Hepatocyte (in vitro differentiated cells): ENCODE measurements at regions not wholly inside any gene's neighbourhood (a gene's known extent, or its start where the extent isn't known, plus 50 kb on each side); places are given as distances from the start of the nearest gene placed in this dataset.

Experiments
- DNase-seq: peaks from one replicate; pipeline ENCODE4 v3.0.0-alpha.2; 2016; ENCODE audit warnings: low spot score
- H2AFZ ChIP-seq: fragments of 200-600 bp; sonication (generic); 2 replicates; pipeline ENCODE4 v1.6.0; 2016; ENCODE audit warnings: antibody characterized with exemption, mild to moderate bottlenecking
- H3K27ac ChIP-seq: fragments of 200-600 bp; sonication (generic); 2 replicates; pipeline ENCODE4 v1.5.1; 2016; ENCODE audit warnings: mild to moderate bottlenecking
- H3K27me3 ChIP-seq: fragments of 200-600 bp; sonication (generic); 2 replicates; pipeline ENCODE4 v1.6.1; 2016
- H3K36me3 ChIP-seq: fragments of 200-600 bp; sonication (generic); replicated peaks from 2 replicates; pipeline ENCODE4 v1.5.1; 2016; ENCODE audit warnings: low read depth; ENCODE audit not compliant: insufficient read depth
- H3K4me1 ChIP-seq: fragments of 200-600 bp; sonication (generic); 2 replicates; pipeline ENCODE4 v1.5.1; 2016; ENCODE audit warnings: mild to moderate bottlenecking, moderate library complexity; ENCODE audit not compliant: insufficient read depth
- H3K4me2 ChIP-seq: fragments of 200-600 bp; sonication (generic); 2 replicates; pipeline ENCODE4 v1.6.0; 2016
- H3K4me3 ChIP-seq: fragments of 200-600 bp; sonication (generic); 2 replicates; pipeline ENCODE4 v1.5.1; 2016; ENCODE audit warnings: mild to moderate bottlenecking
- H3K79me2 ChIP-seq: fragments of 200-600 bp; sonication (generic); 2 replicates; pipeline ENCODE4 v1.6.0; 2017; ENCODE audit warnings: mild to moderate bottlenecking
- H3K9me2 ChIP-seq: fragments of 200-600 bp; sonication (generic); replicated peaks from 2 replicates; pipeline ENCODE4 v1.6.0; 2017; ENCODE audit warnings: mild to moderate bottlenecking; ENCODE audit not compliant: insufficient read depth
- H3K9me3 ChIP-seq: fragments of 200-600 bp; sonication (generic); 2 replicates; pipeline ENCODE4 v1.5.1; 2016; ENCODE audit warnings: low read depth, mild to moderate bottlenecking
- H4K20me1 ChIP-seq: fragments of 200-600 bp; sonication (generic); 2 replicates; pipeline ENCODE4 v1.6.0; 2016; ENCODE audit warnings: mild to moderate bottlenecking; ENCODE audit not compliant: insufficient read depth, poor library complexity, severe bottlenecking
- EZH2 ChIP-seq: fragments of 200-600 bp; sonication (generic); IDR thresholded peaks from 2 replicates; pipeline ENCODE4 v1.6.1; 2016; ENCODE audit warnings: antibody characterized with exemption, mild to moderate bottlenecking, borderline replicate concordance
- EZH2phosphoT487 ChIP-seq: fragments of 200-600 bp; sonication (generic); IDR thresholded peaks from one replicate; pipeline ENCODE4 v1.6.1; 2018; ENCODE audit warnings: antibody characterized with exemption, mild to moderate bottlenecking, low read depth, moderate library complexity; ENCODE audit not compliant: unreplicated experiment, severe bottlenecking
- WGBS: methylation state at CpG from one replicate; pipeline ENCODE4 v1.1.6; 2016; ENCODE audit warnings: low lambda C conversion rate; ENCODE audit errors: missing lambda C conversion rate; 5-methylcytosine and 5-hydroxymethylcytosine counted together
- TF ChIP-seq, protein P1 (sequence below): fragments of 200-600 bp; sonication (generic); IDR thresholded peaks from 2 replicates; pipeline ENCODE4 v1.5.1; 2016; ENCODE audit warnings: antibody characterized with exemption, mild to moderate bottlenecking; ENCODE audit not compliant: poor library complexity

DNA sequence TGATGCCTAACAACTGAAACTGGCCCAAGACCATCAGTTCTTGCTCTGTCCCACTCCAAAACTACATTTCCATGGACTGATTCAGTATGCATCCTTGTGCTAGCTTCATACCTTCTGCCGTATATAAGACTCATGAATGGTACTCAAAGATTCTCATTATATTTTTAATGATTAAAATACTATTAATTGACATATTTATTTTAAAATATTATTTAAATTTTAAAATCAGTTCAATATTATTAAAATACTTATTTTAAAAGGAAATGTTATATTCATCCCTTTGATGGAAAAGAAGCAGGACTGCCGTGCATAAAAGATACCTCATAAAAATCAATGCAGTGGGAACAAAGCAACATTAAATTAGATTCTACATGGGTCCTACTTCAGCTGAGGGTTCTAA is 153.4 kb downstream of the AXIN2 start:
- Histone ChIP-seq H2AFZ (no peak overlapping the region), H3K4me3 (no peak overlapping the region), H3K4me1 (no peaks in the 10 kb centered on the region), H3K4me2 (no peak overlapping the region), H4K20me1 (no peaks in the 10 kb centered on the region), H3K27me3 (no peaks in the 10 kb centered on the region), H3K36me3 (no peaks in the 10 kb centered on the region), H3K27ac (no peak overlapping the region), H3K9me2 (no peaks in the 10 kb centered on the region), H3K9me3 (no peaks in the 10 kb centered on the region), H3K79me2 (no peaks in the 10 kb centered on the region)
- 96% methylated on average over 2 of the region's 2 CpGs for WGBS
- DNase-seq = no peak
- TF ChIP-seq EZH2 = no peak
- TF ChIP-seq, protein P1, sequence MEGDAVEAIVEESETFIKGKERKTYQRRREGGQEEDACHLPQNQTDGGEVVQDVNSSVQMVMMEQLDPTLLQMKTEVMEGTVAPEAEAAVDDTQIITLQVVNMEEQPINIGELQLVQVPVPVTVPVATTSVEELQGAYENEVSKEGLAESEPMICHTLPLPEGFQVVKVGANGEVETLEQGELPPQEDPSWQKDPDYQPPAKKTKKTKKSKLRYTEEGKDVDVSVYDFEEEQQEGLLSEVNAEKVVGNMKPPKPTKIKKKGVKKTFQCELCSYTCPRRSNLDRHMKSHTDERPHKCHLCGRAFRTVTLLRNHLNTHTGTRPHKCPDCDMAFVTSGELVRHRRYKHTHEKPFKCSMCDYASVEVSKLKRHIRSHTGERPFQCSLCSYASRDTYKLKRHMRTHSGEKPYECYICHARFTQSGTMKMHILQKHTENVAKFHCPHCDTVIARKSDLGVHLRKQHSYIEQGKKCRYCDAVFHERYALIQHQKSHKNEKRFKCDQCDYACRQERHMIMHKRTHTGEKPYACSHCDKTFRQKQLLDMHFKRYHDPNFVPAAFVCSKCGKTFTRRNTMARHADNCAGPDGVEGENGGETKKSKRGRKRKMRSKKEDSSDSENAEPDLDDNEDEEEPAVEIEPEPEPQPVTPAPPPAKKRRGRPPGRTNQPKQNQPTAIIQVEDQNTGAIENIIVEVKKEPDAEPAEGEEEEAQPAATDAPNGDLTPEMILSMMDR = no peak
- no peak for TF ChIP-seq EZH2phosphoT487

DNA sequence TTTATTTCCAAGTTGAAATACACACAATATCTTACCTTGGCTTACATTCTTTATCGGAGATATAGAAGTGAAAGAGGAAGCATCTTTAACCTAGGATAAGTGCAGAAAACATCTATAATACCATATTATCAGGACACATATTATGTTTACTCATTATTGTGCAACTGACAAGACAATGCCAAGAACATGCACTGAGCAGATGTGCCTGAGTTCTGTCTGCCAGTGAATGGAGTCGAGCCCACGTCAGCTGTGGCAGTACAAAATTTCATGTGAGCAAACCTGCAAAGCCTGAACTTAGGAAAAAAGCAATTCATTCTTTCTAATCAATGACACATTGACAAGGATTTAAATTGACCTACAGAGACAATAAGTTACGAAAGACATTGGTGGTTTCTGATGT is 154.4 kb downstream of the AXIN2 start:
- Histone ChIP-seq H3K4me2 (no peak overlapping the region), H4K20me1 (no peaks in the 10 kb centered on the region), H3K79me2 (no peaks in the 10 kb centered on the region), H2AFZ (no peak overlapping the region), H3K9me2 (no peaks in the 10 kb centered on the region), H3K27ac (no peak overlapping the region), H3K4me1 (no peaks in the 10 kb centered on the region), H3K9me3 (no peaks in the 10 kb centered on the region), H3K4me3 (no peak overlapping the region), H3K36me3 (no peaks in the 10 kb centered on the region), H3K27me3 (no peaks in the 10 kb centered on the region)
- WGBS = 88% methylated on average over 4 of the region's 4 CpGs
- no peak for DNase-seq
- TF ChIP-seq EZH2phosphoT487 (no peak), EZH2 (no peak)
- TF ChIP-seq, protein P1 = no peak

DNA sequence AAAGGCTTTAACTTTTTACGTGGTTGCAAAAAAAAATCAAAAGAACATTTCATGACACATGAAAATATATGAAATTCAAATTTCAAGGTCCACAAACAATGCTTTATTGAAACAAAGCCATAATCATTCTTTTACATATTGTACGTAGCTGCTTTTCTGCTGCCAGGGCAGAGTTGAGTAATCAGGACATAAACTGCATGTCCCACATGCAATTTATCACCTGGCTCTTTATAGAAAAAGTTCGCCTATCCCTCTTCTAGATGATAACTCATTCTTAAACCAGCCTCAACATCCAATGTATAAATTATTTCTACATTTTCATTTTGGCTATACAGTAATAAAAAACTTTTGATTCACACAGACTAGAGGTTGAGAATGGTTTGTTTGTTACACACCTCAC is 154.9 kb downstream of the AXIN2 start:
- H3K9me3 ChIP-seq = no peaks in the 10 kb centered on the region
- no peaks in the 10 kb centered on the region for H3K79me2 ChIP-seq
- H3K36me3 ChIP-seq = no peaks in the 10 kb centered on the region
- no peak overlapping the region for H3K4me3 ChIP-seq
- H2AFZ ChIP-seq = no peak overlapping the region
- TF ChIP-seq EZH2phosphoT487 (no peak), EZH2 (no peak)
- TF ChIP-seq, protein P1 = no peak
- no peak overlapping the region for H3K4me2 ChIP-seq
- WGBS = 87% methylated on average over 3 of the region's 3 CpGs
- no peak overlapping the region for H3K27ac ChIP-seq
- no peaks in the 10 kb centered on the region for H4K20me1 ChIP-seq
- H3K27me3 ChIP-seq = no peaks in the 10 kb centered on the region
- no peak for DNase-seq
- H3K9me2 ChIP-seq = no peaks in the 10 kb centered on the region
- H3K4me1 ChIP-seq = no peaks in the 10 kb centered on the region

DNA sequence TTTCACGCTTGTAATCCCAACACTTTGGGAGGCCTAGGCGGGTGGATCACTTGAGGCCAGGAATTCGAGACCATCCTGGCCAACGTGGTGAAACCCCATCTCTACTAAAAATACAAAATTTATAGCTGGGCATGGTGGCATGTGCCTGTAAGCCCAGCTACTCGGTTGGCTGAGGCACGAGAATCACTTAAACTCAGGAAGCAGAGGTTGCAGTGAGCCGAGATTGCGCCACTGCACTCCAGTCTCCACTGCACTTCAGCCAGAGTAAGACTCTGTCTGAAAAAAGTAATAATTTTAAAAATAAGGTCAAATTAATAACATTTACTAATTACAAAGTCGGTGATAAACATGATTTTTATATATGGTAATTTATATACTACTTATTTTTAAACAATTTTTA is 155.9 kb downstream of the AXIN2 start:
- no peaks in the 10 kb centered on the region for H3K27me3 ChIP-seq
- no peaks in the 10 kb centered on the region for H3K9me2 ChIP-seq
- TF ChIP-seq, protein P1 = no peak
- H2AFZ ChIP-seq = no peak overlapping the region
- 77% methylated on average over 9 of the region's 9 CpGs for WGBS
- H3K27ac ChIP-seq = no peak overlapping the region
- no peaks in the 10 kb centered on the region for H3K4me1 ChIP-seq
- no peaks in the 10 kb centered on the region for H3K36me3 ChIP-seq
- no peaks in the 10 kb centered on the region for H3K79me2 ChIP-seq
- no peaks in the 10 kb centered on the region for H4K20me1 ChIP-seq
- no peak for DNase-seq
- no peak overlapping the region for H3K4me3 ChIP-seq
- no peak overlapping the region for H3K4me2 ChIP-seq
- H3K9me3 ChIP-seq = no peaks in the 10 kb centered on the region
